ENCODE measurements at regions not wholly inside any gene's neighbourhood (a gene's known extent, or its start where the extent isn't known, plus 50 kb on each side); places are given as distances from the start of the nearest gene placed in this dataset.
"Not testable (repeated sequence)": the region's sequence is repeated elsewhere in the genome, so short reads cannot be mapped to it uniquely, and the experiment has no call there.

DNA sequence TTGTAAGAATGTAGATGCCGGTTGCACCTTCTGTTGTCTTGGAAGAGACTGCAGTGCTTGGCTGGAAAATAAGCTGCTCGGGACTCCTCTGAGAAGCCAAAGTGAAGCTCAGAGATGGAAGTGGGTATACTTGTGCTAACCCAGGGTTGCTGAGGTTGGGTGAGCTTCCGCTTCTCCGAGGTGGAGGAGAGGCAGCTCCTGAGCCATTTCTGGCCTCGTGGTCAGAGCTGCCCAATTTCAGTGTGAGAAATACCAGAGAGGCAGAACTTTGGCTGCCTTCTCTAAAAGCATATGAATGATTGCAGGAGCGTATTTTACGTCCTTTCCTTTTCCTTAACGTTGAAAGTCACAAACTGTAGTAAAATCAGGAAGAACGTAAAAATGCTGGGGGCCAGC is 292.0 kb upstream of the PLGLB2 start:
- DNase-seq: peak; percentile 42
- in situ Hi-C loops (cut with MboI; ENCODE audit: low pct_ligation_motif_present in 1 of 4, low pct_unique_long_range_greater_than_20kb in 1 of 4, low sequenced_read_pairs in 3 of 4); intact Hi-C loops (cut with DNase I; ENCODE audit: low total_unique reads); H3K4me1 ChIP-seq; H3K27me3 ChIP-seq; H3K9me3 ChIP-seq; H3K36me3 ChIP-seq: not testable (repeated sequence)
- WGBS, 2 donors (ENCODE audit: low coverage in 1 of 2): 57% methylated on average over 4 of the region's 9 CpGs; no CpG with 5 or more reads in 1 of the 2 donors
- Histone ChIP-seq H3K27ac (peak overlapping the region; percentile 67 to 77 (median 71)), H3K4me3 (peak overlapping the region in 1 of 4 donors; percentile 28)

DNA sequence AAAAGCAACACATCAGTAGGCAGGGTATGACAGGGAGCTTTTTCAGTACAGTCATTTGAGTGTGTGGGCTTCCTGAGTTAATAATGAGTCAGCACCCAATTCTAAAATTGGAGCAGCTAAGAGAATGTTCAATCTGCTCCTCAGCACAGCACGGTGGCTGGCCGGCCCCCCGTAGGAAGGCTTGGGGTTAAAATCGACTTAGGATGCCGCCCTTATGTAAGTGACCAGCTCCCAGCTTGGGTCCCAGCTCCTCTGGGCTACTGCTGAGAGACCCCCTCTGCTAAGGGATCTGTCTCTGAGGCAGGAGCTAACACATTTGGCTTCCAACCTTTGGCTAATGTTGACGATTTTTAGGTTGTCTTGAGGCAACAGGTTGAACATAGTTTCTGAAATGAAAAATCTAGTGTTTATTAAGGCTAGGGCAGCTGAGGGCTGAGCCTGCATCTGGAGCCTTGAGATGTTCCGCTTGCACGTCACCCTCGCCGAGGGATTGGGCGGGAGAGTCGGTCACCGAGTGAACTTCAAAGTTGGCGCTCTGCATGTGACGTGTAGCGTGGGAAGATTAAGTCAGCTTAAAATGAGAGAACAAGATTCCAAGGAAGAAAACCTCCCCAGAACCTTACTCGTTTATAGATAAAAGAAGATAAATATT is 291.3 kb upstream of the PLGLB2 start:
- H3K9me3 ChIP-seq; DNase-seq; intact Hi-C loops (cut with DNase I; ENCODE audit: low total_unique reads); in situ Hi-C loops (cut with MboI; ENCODE audit: low pct_ligation_motif_present in 1 of 4, low pct_unique_long_range_greater_than_20kb in 1 of 4, low sequenced_read_pairs in 3 of 4); H3K4me3 ChIP-seq; H3K36me3 ChIP-seq; H3K4me1 ChIP-seq; H3K27me3 ChIP-seq: not testable (repeated sequence)
- H3K27ac ChIP-seq: peak overlapping the region; percentile 64 to 72 (median 70)
- WGBS, 2 donors (ENCODE audit: low coverage in 1 of 2): 42% methylated on average over 6 of the region's 17 CpGs; no CpG with 5 or more reads in 1 of the 2 donors

DNA sequence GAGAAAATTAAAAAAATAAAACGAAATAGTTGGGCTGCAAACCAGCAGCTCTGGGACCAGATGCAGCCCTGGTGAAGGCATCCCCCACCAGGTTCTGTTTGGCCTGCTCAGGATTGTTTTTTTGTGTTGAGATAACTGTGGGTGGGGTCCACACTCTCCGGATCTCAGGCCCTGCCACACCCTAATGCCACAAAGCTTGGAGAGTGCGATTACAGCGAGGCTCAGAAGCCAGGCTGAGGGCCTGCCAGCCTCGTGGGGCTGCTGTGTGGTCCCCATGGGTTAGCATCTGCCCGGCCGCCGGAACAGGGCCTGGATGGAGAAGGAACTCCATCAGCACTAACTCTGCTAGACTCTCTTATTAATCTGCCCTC is 290.8 kb upstream of the PLGLB2 start:
- DNase-seq; H3K4me1 ChIP-seq; H3K27ac ChIP-seq; intact Hi-C loops (cut with DNase I; ENCODE audit: low total_unique reads); H3K9me3 ChIP-seq; H3K4me3 ChIP-seq; H3K36me3 ChIP-seq; in situ Hi-C loops (cut with MboI; ENCODE audit: low pct_ligation_motif_present in 1 of 4, low pct_unique_long_range_greater_than_20kb in 1 of 4, low sequenced_read_pairs in 3 of 4); H3K27me3 ChIP-seq: not testable (repeated sequence)
- whole genome bisulfite sequencing, 2 donors (ENCODE audit: low coverage in 1 of 2): no CpG with 5 or more reads among the region's 8 CpGs

DNA sequence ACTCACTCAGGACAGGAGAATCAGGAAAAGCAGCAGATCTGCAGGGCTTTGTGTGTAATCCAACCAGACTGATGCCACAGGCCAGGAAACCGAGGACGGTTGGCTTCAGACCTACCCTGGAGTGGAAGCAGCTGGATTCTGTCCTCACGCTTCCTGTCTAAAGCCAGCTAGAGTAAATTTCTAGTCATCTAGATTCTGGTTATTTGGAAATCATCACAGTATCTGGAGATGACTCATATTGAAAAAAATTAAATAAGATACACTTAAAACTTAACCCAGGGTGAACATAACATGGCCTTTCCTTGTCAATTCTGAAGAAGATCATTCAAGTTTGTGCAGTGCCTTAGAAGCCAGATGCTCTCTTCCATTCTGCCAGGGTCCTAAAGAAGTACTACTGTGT is 288.9 kb upstream of the PLGLB2 start:
- WGBS, 2 donors (ENCODE audit: low coverage in 1 of 2): no CpG with 5 or more reads among the region's 3 CpGs
- H3K27ac ChIP-seq; in situ Hi-C loops (cut with MboI; ENCODE audit: low pct_ligation_motif_present in 1 of 4, low pct_unique_long_range_greater_than_20kb in 1 of 4, low sequenced_read_pairs in 3 of 4); H3K36me3 ChIP-seq; H3K4me3 ChIP-seq; intact Hi-C loops (cut with DNase I; ENCODE audit: low total_unique reads); H3K27me3 ChIP-seq; H3K4me1 ChIP-seq; H3K9me3 ChIP-seq; DNase-seq: not testable (repeated sequence)

DNA sequence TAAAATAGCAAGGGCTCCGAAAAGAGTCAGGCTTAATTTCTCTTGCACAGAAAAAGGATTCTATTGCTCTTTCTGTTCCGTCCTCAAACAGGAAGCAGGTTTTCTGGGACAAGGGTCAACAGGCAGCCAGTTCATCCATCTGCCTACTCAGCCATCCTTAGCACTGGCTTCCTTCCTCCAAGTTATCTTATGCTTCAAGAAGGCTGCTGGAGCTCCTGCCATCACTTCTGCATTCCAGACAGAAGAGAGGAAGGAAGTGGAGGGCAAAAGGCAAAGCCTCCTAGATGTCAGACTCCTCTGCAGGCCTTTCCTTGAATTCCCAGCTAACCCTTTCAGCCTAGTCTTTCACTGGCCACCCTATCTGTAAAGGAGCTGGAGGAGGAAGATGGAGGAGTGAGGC is 287.8 kb upstream of the PLGLB2 start:
- DNase-seq; H3K27me3 ChIP-seq; H3K4me1 ChIP-seq; intact Hi-C loops (cut with DNase I; ENCODE audit: low total_unique reads); H3K4me3 ChIP-seq; in situ Hi-C loops (cut with MboI; ENCODE audit: low pct_ligation_motif_present in 1 of 4, low pct_unique_long_range_greater_than_20kb in 1 of 4, low sequenced_read_pairs in 3 of 4); H3K9me3 ChIP-seq; H3K36me3 ChIP-seq; H3K27ac ChIP-seq: not testable (repeated sequence)
- 44% methylated on average over 1 of the region's 2 CpGs; no CpG with 5 or more reads in 1 of the 2 donors for whole genome bisulfite sequencing, 2 donors (ENCODE audit: low coverage in 1 of 2)

DNA sequence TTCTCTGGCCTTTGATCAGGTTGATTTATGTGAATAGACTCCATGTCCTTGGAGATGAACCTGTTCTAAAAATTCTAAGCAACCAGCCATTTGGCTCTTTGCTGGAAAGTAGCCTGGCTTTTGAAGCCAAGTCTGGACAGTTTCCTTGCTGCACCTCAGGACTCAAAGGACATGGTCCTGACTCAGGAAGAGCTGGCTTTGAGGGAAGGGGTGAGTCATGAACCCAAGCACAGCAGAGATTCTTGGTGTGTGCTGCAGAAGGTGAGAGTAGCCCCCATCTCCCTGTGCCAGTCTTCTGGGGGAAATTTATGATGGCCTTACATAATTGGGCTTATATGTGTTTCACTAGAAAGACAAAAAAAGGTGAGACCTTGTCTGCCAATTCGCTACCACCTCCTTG is 287.2 kb upstream of the PLGLB2 start:
- WGBS, 2 donors (ENCODE audit: low coverage in 1 of 2): no CpG with 5 or more reads among the region's 1 CpG
- DNase-seq; in situ Hi-C loops (cut with MboI; ENCODE audit: low pct_ligation_motif_present in 1 of 4, low pct_unique_long_range_greater_than_20kb in 1 of 4, low sequenced_read_pairs in 3 of 4); H3K4me3 ChIP-seq; intact Hi-C loops (cut with DNase I; ENCODE audit: low total_unique reads); H3K36me3 ChIP-seq; H3K9me3 ChIP-seq; H3K27ac ChIP-seq; H3K4me1 ChIP-seq; H3K27me3 ChIP-seq: not testable (repeated sequence)

DNA sequence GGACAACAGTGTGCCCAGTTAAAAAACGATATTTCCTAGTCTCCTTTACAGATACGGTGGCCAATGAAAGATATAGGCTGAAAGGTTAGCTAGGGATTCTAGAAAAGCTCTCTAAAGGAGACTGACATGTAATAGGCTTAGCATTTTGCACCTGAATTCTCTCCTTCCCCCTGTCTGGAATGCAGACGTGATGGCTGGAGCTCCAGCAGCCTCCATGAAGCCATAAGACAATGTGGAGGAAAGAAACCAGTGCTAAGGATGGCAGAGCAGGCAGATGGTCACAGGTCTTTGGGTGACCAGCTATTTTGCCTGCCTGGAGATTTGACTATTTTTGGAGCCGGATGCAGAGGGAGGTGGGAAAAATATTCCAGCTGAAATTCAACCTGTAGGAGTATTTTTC is 286.2 kb upstream of the PLGLB2 start:
- H3K36me3 ChIP-seq; H3K27me3 ChIP-seq; intact Hi-C loops (cut with DNase I; ENCODE audit: low total_unique reads); H3K27ac ChIP-seq; H3K9me3 ChIP-seq; in situ Hi-C loops (cut with MboI; ENCODE audit: low pct_ligation_motif_present in 1 of 4, low pct_unique_long_range_greater_than_20kb in 1 of 4, low sequenced_read_pairs in 3 of 4); DNase-seq; H3K4me1 ChIP-seq; H3K4me3 ChIP-seq: not testable (repeated sequence)
- 94 to 100% methylated on average over 1 to 3 of the region's 4 CpGs for WGBS, 2 donors (ENCODE audit: low coverage in 1 of 2)

DNA sequence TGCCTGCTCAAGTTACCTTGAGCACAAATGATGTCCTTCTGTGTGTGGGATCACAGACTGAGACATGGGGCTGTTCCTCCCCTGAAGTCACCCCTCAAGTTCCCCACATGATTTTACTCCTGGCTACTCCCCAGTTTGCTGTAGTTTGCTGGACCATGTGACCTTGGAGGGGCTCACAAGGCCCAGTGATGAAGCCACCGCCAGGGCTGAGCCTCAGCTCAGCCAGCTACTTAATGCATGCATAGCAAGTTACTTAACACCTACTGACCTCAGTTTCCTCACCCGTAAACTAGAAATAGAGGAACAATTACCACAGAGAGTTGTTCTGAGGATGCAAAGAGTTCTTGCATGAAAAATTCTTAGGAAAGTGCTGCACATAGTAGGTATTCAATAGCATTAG is 283.7 kb upstream of the PLGLB2 start:
- WGBS, 2 donors (ENCODE audit: low coverage in 1 of 2): 71% methylated on average over 2 of the region's 2 CpGs; no CpG with 5 or more reads in 1 of the 2 donors
- H3K4me3 ChIP-seq; DNase-seq; H3K9me3 ChIP-seq; H3K27ac ChIP-seq; H3K36me3 ChIP-seq; intact Hi-C loops (cut with DNase I; ENCODE audit: low total_unique reads); in situ Hi-C loops (cut with MboI; ENCODE audit: low pct_ligation_motif_present in 1 of 4, low pct_unique_long_range_greater_than_20kb in 1 of 4, low sequenced_read_pairs in 3 of 4); H3K4me1 ChIP-seq; H3K27me3 ChIP-seq: not testable (repeated sequence)

DNA sequence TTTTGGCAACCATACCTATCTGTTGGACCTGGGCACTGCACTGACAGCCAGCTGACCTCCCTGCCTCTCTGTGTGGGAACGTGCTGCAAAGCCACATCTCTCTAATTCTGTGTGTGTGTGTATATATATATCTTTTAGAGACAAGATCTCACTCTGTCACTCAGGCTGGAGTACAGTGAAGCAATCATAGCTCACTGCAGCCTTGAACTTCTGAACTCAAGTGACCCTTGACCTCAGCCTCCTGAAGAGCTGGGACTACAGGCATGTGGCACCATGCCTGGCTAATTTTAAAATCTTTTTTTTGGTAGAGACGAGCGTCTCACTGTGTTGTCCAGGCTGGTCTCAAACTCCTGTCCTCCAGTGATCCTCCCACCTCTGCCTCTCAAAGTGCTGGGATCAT is 282.2 kb upstream of the PLGLB2 start:
- H3K4me1 ChIP-seq; DNase-seq; H3K4me3 ChIP-seq; in situ Hi-C loops (cut with MboI; ENCODE audit: low pct_ligation_motif_present in 1 of 4, low pct_unique_long_range_greater_than_20kb in 1 of 4, low sequenced_read_pairs in 3 of 4); intact Hi-C loops (cut with DNase I; ENCODE audit: low total_unique reads); H3K27ac ChIP-seq; H3K27me3 ChIP-seq; H3K9me3 ChIP-seq; H3K36me3 ChIP-seq: not testable (repeated sequence)
- 56 to 80% methylated on average over 1 to 2 of the region's 3 CpGs for whole genome bisulfite sequencing, 2 donors (ENCODE audit: low coverage in 1 of 2)
